Panc1 (cell line): ENCODE measurements at regions not wholly inside any gene's neighbourhood (a gene's known extent, or its start where the extent isn't known, plus 50 kb on each side); places are given as distances from the start of the nearest gene placed in this dataset.
"Not testable (repeated sequence)": the region's sequence is repeated elsewhere in the genome, so short reads cannot be mapped to it uniquely, and the experiment has no call there.

Experiments
- ATAC-seq: fragments of 200-7000 bp; cut with Tn5 transposase; 2 replicates; pipeline ENCODE4 v1.9.1; 2020; ENCODE audit warnings: mild to moderate bottlenecking, moderate library complexity
- BruUV-seq: library from RNA; stranded (reverse); fragments of 400-500 nt; replicated peaks from 2 replicates; lab custom pipeline; 2021; lab: Mats Ljungman, UMichigan
- CTCF ChIA-PET: fragments of 300-600 bp; sonication (Branson Sonifier 250); formaldehyde crosslinking; loops from one replicate; lab custom pipeline; 2022; ENCODE audit warnings: antibody characterized with exemption; lab: Charles Lee
- POLR2A ChIA-PET: fragments of 300-600 bp; sonication (Branson Sonifier 250); formaldehyde crosslinking; loops from one replicate; lab custom pipeline; 2022; ENCODE audit warnings: antibody characterized with exemption; lab: Charles Lee
- DNase-seq: peaks from one replicate; pipeline ENCODE4 v3.0.0-alpha.2; 2010; ENCODE audit warnings: low read depth, low spot score
- H3K27ac ChIP-seq: 2 replicates; pipeline ENCODE4 v1.5.1; 2011; ENCODE audit warnings: mild to moderate bottlenecking, low read length, inconsistent platforms
- H3K27me3 ChIP-seq: fragments of 200-500 bp; sonication (Bioruptor generic); 2 replicates; pipeline ENCODE4 v1.6.0; 2014; ENCODE audit warnings: low read length, inconsistent platforms; ENCODE audit not compliant: control insufficient read depth, insufficient read depth
- H3K36me3 ChIP-seq: fragments of 200-500 bp; sonication (Bioruptor generic); 2 replicates; pipeline ENCODE4 v1.5.1; 2014; ENCODE audit warnings: inconsistent platforms, mild to moderate bottlenecking, low read length, moderate library complexity; ENCODE audit not compliant: control insufficient read depth, insufficient read depth
- H3K4me1 ChIP-seq: 2 replicates; pipeline ENCODE4 v1.5.1; 2011; ENCODE audit warnings: inconsistent platforms, mild to moderate bottlenecking, low read length, moderate library complexity; ENCODE audit not compliant: control insufficient read depth, insufficient read depth
- H3K4me3 ChIP-seq, 2 experiments: 2 replicates each; pipeline ENCODE4 v1.5.1; 2011 to 2012; ENCODE audit warnings: low read depth in 2 of 2, low read length in 2 of 2, mild to moderate bottlenecking in 2 of 2, inconsistent platforms in 1 of 2, moderate library complexity in 1 of 2
- H3K9me3 ChIP-seq: fragments of 200-500 bp; sonication (Bioruptor generic); 2 replicates; pipeline ENCODE4 v1.5.1; 2014; ENCODE audit warnings: low read depth, mild to moderate bottlenecking, inconsistent platforms, low read length, moderate library complexity; ENCODE audit not compliant: control insufficient read depth, insufficient read depth
- CTCF ChIP-seq: fragments of 450-650 bp; IDR thresholded peaks from 2 replicates; pipeline ENCODE4 v1.5.1; 2017; ENCODE audit warnings: mild to moderate bottlenecking
- POLR2AphosphoS5 ChIP-seq: IDR thresholded peaks from 2 replicates; pipeline ENCODE4 v1.6.1; 2012; ENCODE audit warnings: mild to moderate bottlenecking, low read depth, low read length, moderate library complexity
- REST ChIP-seq, 2 experiments: IDR thresholded peaks; 2 replicates each; pipeline ENCODE4 v1.6.1; 2011 to 2012; ENCODE audit warnings: low read depth in 2 of 2, control low read depth in 1 of 2, low read length in 1 of 2, mild to moderate bottlenecking in 1 of 2, moderate library complexity in 1 of 2; ENCODE audit not compliant: insufficient read depth in 1 of 2
- SIN3A ChIP-seq: IDR thresholded peaks from 2 replicates; pipeline ENCODE4 v1.6.1; 2012; ENCODE audit warnings: low read depth, mild to moderate bottlenecking, low read length, moderate library complexity, borderline replicate concordance; ENCODE audit not compliant: insufficient read depth
- TCF7L2 ChIP-seq: IDR thresholded peaks from 2 replicates; pipeline ENCODE4 v1.6.1; 2011; ENCODE audit warnings: mild to moderate bottlenecking, low read depth, low read length, inconsistent platforms
- in situ Hi-C: cut with HindIII; loops from 2 replicates; pipeline ENCODE4 v1.10.0; 2016; ENCODE audit warnings: low sequenced_read_pairs, low pct_unique_long_range_greater_than_20kb
- intact Hi-C: fragments of 100-400 bp; cut with micrococcal nuclease; formaldehyde crosslinking; loops from one replicate; pipeline ENCODE4 v1.10.0; 2022; ENCODE audit not compliant: unreplicated experiment

DNA sequence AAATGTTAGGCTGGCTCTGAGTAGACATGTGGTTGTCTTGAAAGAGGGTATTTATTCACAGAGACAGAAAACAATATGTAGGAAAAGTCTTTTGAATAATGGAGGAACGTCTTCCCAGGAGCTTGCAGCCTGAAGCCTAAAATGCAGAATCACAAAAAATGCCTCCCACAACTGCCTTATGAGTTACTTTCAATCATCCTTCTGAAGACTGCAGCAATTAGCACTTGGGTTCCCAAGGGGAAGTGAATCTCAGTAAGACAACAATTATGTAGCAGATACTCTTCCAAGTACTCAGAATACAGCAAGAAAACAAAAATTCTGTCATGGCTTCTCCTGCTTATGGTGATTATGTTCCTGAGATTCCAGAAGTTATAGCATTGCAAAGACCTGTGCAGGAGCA is 166.6 kb upstream of the TBL1X start:
- Histone ChIP-seq H3K36me3 (no peaks in the 10 kb centered on the region), H3K9me3 (no peaks in the 10 kb centered on the region), H3K4me3 (no peak overlapping the region), H3K27me3 (no peaks in the 10 kb centered on the region), H3K27ac (no peak overlapping the region), H3K4me1 (no peaks in the 10 kb centered on the region)
- no peak for ATAC-seq
- intact Hi-C loops: no loop called here
- CTCF ChIA-PET: no interaction called here
- BruUV-seq: no TSS peak
- DNase-seq: no peak
- POLR2A ChIA-PET: no interaction called here
- TF ChIP-seq SIN3A: no peak
- no peak for TF ChIP-seq TCF7L2
- TF ChIP-seq REST (IDR thresholded peaks at IDR 0.05; ENCODE audit: insufficient read depth in 1 of 2, low read depth in 2 of 2, low read length in 1 of 2): no peak
- TF ChIP-seq POLR2AphosphoS5: no peak
- no peak for TF ChIP-seq CTCF
- in situ Hi-C loops: no loop called here

- intact Hi-C loops, BruUV-seq, H3K27ac ChIP-seq, in situ Hi-C loops, H3K4me3 ChIP-seq, H3K9me3 ChIP-seq, H3K27me3 ChIP-seq, H3K4me1 ChIP-seq, DNase-seq, CTCF ChIA-PET, ATAC-seq, H3K36me3 ChIP-seq: not testable (repeated sequence)
- POLR2A ChIA-PET: interaction anchor here (0.6 kb wide), 1 partner anchor 140 kb away, joined by 3 read pairs; no protein-coding TSS in a partner anchor
Observed at GRCh38 chrX:9299681-9300080, 165.2 kb upstream of the TBL1X start.

- no peak for ATAC-seq
- H3K27ac ChIP-seq: no peak overlapping the region
- TF ChIP-seq CTCF (no peak), SIN3A (no peak), TCF7L2 (no peak), REST (IDR thresholded peaks at IDR 0.05; ENCODE audit: insufficient read depth in 1 of 2, low read depth in 2 of 2, low read length in 1 of 2) (no peak), POLR2AphosphoS5 (no peak)
- no peak overlapping the region for H3K4me3 ChIP-seq
- no TSS peak for BruUV-seq
- ChIA-PET POLR2A (no interaction called here), CTCF (no interaction called here)
- H3K36me3 ChIP-seq: no peaks in the 10 kb centered on the region
- in situ Hi-C loops (no loop called here), intact Hi-C loops (no loop called here)
- no peaks in the 10 kb centered on the region for H3K9me3 ChIP-seq
- no peak for DNase-seq
- H3K4me1 ChIP-seq: no peaks in the 10 kb centered on the region
- no peaks in the 10 kb centered on the region for H3K27me3 ChIP-seq
Observed at GRCh38 chrX:9301836-9302235, 163.0 kb upstream of the TBL1X start.
